Mesothelial cell of epicardium (in vitro differentiated cells): ENCODE measurements at regions not wholly inside any gene's neighbourhood (a gene's known extent, or its start where the extent isn't known, plus 50 kb on each side); places are given as distances from the start of the nearest gene placed in this dataset.
A peak's percentile ranks its signal among the peaks of the same experiment; 100 is the strongest.

Source experiments
- DNase-seq, 2 experiments: peaks; one replicate each; pipeline ENCODE4 v3.0.0; 2021; ENCODE audit warnings: low spot score in 2 of 2; ENCODE audit not compliant: unreplicated experiment in 2 of 2
- H3K27ac Mint-ChIP-seq: 2 replicates; pipeline ENCODE4 v1.8.0; 2021; ENCODE audit warnings: mixed read lengths
- H3K27me3 Mint-ChIP-seq: 2 replicates; pipeline ENCODE4 v1.8.0; 2021; ENCODE audit warnings: low read depth, mixed read lengths
- H3K36me3 Mint-ChIP-seq: 2 replicates; pipeline ENCODE4 v1.8.0; 2021; ENCODE audit warnings: mixed read lengths
- H3K4me1 Mint-ChIP-seq: 2 replicates; pipeline ENCODE4 v1.8.0; 2021; ENCODE audit warnings: mixed read lengths
- H3K4me3 Mint-ChIP-seq: 2 replicates; pipeline ENCODE4 v1.8.0; 2021; ENCODE audit warnings: mild to moderate bottlenecking, moderate library complexity, mixed read lengths
- H3K9me3 Mint-ChIP-seq: 2 replicates; pipeline ENCODE4 v1.8.0; 2021; ENCODE audit warnings: mixed read lengths
- TF ChIP-seq, protein P1 (sequence below): fragments of 200-600 bp; sonication (generic); IDR thresholded peaks from one replicate; pipeline ENCODE4 v1.5.0; 2021; ENCODE audit warnings: antibody characterized with exemption; ENCODE audit not compliant: unreplicated experiment

- Mint-ChIP-seq H3K4me1 (peaks cover 48% of the 10 kb centered on the region), H3K27me3 (no peaks in the 10 kb centered on the region), H3K9me3 (peaks cover 6% of the 10 kb centered on the region), H3K27ac (peak overlapping the region; percentile 58), H3K4me3 (no peak overlapping the region), H3K36me3 (peaks cover 2% of the 10 kb centered on the region)
- DNase-seq, result no peak
- TF ChIP-seq, protein P1, sequence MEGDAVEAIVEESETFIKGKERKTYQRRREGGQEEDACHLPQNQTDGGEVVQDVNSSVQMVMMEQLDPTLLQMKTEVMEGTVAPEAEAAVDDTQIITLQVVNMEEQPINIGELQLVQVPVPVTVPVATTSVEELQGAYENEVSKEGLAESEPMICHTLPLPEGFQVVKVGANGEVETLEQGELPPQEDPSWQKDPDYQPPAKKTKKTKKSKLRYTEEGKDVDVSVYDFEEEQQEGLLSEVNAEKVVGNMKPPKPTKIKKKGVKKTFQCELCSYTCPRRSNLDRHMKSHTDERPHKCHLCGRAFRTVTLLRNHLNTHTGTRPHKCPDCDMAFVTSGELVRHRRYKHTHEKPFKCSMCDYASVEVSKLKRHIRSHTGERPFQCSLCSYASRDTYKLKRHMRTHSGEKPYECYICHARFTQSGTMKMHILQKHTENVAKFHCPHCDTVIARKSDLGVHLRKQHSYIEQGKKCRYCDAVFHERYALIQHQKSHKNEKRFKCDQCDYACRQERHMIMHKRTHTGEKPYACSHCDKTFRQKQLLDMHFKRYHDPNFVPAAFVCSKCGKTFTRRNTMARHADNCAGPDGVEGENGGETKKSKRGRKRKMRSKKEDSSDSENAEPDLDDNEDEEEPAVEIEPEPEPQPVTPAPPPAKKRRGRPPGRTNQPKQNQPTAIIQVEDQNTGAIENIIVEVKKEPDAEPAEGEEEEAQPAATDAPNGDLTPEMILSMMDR, result no peak
Observed at GRCh38 chr12:19627719-19628118, 188.4 kb downstream of the AEBP2 start.

DNA sequence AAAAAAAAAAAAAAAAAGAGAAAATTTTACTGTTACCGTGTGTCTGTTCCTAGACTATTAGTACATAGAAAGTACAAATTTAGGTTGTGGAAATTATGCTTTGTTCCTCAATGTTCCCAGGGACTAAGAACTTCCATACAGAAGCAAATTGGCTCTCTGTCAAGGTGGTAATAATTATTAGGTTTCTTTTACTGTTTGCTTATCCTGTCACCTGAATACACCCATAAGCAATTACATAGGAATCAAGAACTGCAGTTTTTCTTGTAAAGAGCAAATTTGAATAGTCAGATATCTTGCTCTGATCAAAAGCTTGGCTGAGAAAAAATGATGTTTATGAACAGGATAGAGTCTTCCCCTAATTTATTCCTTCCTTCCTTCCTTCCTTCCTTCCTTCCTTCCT, 191.2 kb downstream of the AEBP2 start:
- TF ChIP-seq, protein P1, result no peak
- Mint-ChIP-seq H3K36me3 (peaks cover 2% of the 10 kb centered on the region), H3K4me1 (peaks cover 35% of the 10 kb centered on the region), H3K27me3 (no peaks in the 10 kb centered on the region), H3K27ac (no peak overlapping the region), H3K9me3 (peaks cover 6% of the 10 kb centered on the region), H3K4me3 (no peak overlapping the region)
- DNase-seq, result no peak

DNA sequence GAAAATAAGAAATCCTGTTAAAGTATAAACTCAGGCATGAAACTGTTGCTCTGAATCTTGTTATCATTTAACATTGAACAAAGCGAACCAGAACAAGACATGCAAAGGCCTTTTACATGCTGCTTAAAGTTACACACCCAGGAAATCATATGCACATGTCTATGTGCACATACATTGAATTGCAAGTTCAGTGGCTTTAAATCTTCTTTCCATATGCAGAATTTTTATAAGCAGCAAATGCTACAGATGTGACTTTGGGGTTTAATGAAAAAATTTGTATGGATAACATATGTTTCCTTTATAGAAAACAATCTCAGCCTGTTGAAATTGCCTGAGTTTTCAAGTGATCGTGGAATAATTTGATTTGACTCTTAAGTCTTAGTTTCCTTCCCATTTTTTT, 193.9 kb downstream of the AEBP2 start:
- H3K4me1 Mint-ChIP-seq, result peaks cover 23% of the 10 kb centered on the region
- TF ChIP-seq, protein P1, result no peak
- no peak for DNase-seq
- H3K27ac Mint-ChIP-seq, result peak overlapping the region; percentile 41
- H3K36me3 Mint-ChIP-seq, result no peaks in the 10 kb centered on the region
- no peaks in the 10 kb centered on the region for H3K27me3 Mint-ChIP-seq
- peaks cover 6% of the 10 kb centered on the region for H3K9me3 Mint-ChIP-seq
- H3K4me3 Mint-ChIP-seq, result no peak overlapping the region

- Mint-ChIP-seq H3K9me3 (peaks cover 6% of the 10 kb centered on the region), H3K27me3 (no peaks in the 10 kb centered on the region), H3K36me3 (no peaks in the 10 kb centered on the region), H3K4me1 (peaks cover 23% of the 10 kb centered on the region), H3K4me3 (no peak overlapping the region), H3K27ac (peak overlapping the region; percentile 41)
- no peak for DNase-seq
- TF ChIP-seq, protein P1, result no peak
Observed at GRCh38 chr12:19633641-19634040, 194.3 kb downstream of the AEBP2 start.

DNA sequence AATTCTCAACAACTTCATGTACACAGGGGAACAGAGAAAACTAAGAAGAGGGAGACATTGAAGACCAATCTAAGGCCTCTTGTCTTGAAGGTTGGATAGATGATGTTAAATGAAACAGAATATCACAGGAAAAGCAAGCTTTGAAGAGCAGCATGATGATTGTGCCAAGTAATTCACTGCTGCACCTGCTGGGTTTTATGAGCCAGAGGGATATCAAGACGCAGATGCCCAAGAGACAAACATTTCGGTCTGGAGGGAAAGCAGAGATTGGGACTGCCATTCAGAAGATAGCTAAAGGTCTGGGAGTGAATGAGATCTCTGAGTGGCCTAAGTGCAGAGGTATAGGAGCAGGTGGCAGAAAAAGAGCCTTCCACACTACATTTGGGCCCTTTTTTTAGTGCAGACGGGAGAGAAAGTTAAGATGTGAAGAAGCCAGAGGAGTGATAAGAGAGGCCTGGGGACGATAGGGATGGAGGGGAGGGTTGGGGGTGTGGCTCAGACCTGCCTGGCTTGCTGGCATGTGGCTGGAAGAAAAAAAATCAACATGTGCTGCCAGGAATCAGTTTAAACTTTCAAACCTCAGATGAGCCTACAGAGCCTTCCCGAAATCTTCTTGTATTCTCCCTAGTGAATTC, 200.6 kb downstream of the AEBP2 start:
- Mint-ChIP-seq H3K4me3 (no peak overlapping the region), H3K27me3 (no peaks in the 10 kb centered on the region), H3K36me3 (no peaks in the 10 kb centered on the region), H3K9me3 (peaks cover 6% of the 10 kb centered on the region), H3K4me1 (peaks cover 17% of the 10 kb centered on the region), H3K27ac (no peak overlapping the region)
- no peak for DNase-seq
- TF ChIP-seq, protein P1, result no peak
